ENCODE measurements at regions not wholly inside any gene's neighbourhood (a gene's known extent, or its start where the extent isn't known, plus 50 kb on each side); places are given as distances from the start of the nearest gene placed in this dataset.

GRCh38 chr1:81543764-81544163 lies 257.0 kb upstream of the ADGRL2 start:
- no peak for TF ChIP-seq CTCF (IDR thresholded peaks at IDR 0.05)
- no peak for TF ChIP-seq POLR2A (IDR thresholded peaks at IDR 0.05)

Measured in prostate gland (tissue), 2 donors.